ENCODE measurements at regions not wholly inside any gene's neighbourhood (a gene's known extent, or its start where the extent isn't known, plus 50 kb on each side); places are given as distances from the start of the nearest gene placed in this dataset.
"Not testable (repeated sequence)": the region's sequence is repeated elsewhere in the genome, so short reads cannot be mapped to it uniquely, and the experiment has no call there.

DNA sequence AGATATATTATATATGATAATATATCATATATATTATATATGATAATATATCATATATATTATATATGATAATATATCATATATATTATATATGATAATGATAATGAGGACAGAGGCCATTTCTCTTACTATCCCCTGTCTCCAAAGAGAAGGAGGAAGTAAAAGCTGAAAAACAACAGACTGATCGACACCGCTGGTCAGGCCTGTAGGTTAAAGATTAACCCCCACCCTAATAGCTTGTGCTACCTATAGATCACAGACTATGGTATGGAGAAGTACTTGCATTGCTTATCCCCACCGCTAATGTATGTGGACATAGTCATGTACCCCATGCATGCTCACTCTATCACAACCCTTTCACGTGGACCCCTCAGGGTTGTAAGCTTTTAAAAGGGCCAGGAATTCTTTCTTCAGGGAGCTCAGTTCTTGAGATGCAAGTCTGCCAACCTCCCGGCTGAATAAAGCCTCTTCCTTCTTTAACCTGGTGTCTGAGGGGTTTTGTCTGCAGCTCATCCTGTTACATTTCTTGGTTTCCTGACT lies 786.1 kb upstream of the TMEM132C start:
- DNase-seq: no peak

DNA sequence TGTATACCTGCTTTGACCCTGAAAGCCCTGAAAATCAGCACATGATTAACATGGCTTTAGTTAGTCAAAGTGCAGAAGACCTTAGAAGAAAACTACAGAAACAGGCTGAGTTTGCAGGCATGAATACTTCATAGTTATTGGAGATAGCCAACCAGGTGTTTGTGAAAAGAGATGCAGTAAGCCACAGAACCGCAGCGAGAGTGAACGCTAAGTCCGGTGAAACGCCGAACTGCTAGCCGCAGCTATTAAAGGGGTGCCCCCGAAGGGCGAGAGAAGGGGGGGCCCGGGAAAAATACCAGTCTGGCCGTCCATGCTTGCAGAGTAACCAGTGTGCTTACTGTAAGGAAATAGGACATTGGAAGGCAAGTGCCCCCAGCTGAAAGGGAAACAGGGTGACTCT lies 784.0 kb upstream of the TMEM132C start:
- DNase-seq: no peak

GRCh38 chr12:127485528-127485927 lies 781.4 kb upstream of the TMEM132C start:
- peak; percentile 9 for DNase-seq

GRCh38 chr12:127487031-127487430 lies 779.9 kb upstream of the TMEM132C start:
- DNase-seq: no peak

DNA sequence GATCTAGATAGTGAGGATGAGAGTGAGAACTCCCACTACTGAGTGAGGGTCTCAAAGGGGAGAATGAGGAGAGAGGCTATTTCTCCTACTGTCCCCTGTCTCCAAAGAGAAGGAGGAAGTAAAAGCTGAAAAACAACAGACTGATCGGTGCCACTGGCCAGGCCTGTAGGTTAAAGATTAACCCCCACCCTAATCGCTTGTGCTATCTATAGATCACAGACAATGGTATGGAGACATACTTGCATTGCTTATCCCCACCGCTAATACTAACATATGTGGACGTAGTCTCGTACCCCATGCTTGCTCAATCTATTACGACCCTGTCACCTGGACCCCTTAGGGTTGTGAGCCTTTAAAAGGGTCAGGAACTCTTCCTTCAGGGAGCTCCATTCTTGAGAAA lies 777.9 kb upstream of the TMEM132C start:
- DNase-seq: no peak

DNA sequence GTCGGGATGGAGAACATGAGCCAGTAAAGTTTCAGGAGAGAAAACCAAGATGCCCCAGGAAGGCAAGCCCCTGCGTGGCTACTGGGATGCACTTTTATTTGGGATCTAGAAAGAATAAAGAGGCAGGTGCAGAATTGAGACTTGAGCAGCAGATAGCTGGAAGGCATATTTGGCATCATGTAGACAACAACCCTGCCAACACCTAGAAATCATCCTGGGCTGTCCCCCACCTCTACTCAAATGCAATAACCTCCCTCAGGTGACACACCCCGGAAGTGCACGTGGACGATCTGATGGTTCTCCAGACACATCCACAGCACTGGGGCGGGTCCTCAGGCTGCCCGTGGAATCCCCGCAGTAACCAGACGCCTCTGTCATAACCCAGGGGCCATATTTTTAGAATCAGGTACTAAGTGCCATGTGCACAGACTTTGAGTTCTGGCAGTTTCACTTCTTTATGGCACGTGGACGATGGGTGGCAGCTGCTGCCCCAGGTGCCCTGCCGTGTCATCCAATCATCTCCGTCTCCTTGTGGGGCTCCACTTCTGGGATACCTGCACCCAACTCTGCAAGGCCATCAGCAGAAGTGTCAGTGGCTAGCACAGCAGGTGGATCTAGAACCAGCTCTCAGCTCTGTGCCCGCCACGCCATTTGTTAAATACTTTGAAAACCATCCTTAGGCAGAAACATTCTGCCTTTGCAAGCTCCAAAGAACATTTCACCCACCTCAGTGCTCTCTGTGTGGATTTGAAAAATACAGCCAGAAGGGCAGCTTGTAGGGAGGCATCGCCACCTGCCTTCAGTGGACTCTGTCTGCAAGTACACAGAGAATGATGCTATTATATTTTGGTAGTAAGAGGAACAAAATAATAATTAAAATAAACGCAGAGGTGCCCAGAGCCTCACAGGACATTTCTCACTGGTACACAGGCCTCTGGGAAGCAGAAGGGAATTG lies 771.7 kb upstream of the TMEM132C start:
- DNase-seq: no peak

DNA sequence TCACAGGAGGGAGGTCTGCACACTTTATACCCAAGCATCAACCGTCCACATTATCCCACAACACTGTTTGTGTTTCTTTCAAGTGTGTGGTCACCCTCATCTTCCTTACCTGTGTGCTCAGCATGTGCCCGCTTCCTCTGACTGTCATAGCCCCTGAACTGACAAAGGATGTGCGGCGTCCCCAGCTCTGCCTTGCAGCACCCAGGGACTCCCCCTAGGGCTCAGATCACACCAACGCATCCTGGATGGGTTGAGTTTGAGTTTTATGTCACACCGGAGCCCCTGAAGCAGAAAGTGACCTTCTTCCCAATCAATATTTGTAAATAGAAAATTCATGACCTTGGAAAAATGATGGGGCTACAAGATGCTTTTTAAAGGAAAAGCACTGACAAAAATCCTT lies 770.7 kb upstream of the TMEM132C start:
- DNase-seq: no peak

DNA sequence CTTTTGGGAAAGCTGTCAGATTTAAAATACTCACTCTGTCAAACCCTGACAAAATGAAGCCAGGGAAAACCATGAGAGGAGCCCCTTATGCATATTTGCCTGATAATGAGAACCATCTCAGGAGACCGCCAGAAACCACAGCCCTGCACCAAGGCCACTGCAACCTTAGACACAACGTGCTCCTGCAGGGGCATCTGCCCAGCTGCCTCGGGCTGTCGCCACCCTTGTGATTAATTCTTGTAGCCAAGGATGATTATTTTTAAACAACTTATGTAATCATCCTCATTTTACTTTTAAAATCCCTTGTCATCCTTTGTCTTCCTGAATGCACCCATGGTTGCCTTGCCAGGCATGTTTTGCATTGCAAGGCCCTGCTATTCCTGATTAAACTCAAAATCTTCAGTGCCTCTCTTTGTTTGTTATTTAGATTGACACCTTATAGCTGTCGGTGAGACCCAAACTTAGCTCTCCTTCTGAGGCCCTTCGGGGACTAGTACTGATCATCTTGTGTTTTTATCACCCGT lies 766.4 kb upstream of the TMEM132C start:
- DNase-seq: no peak

- DNase-seq: no peak
Observed at GRCh38 chr12:127501916-127502315, 765.1 kb upstream of the TMEM132C start.

DNA sequence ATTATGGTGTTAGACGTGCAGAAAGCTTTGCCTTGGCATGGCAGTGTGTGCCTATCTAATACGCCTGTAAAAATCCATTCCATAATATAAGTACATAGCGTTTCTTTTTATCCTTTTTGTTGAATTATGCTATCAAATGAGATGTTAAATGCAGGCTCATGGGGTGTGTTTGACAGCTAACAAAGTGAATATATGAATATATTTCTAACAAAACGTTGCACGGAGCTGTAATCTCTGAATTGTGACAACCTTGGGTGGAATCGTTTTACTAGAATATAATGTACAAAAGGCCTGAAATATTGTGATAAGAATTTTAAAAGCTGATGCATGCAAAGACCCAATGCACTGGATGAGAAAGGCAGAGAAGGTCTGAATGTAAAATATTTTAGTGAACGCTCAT lies 763.7 kb upstream of the TMEM132C start:
- DNase-seq: no peak

DNA sequence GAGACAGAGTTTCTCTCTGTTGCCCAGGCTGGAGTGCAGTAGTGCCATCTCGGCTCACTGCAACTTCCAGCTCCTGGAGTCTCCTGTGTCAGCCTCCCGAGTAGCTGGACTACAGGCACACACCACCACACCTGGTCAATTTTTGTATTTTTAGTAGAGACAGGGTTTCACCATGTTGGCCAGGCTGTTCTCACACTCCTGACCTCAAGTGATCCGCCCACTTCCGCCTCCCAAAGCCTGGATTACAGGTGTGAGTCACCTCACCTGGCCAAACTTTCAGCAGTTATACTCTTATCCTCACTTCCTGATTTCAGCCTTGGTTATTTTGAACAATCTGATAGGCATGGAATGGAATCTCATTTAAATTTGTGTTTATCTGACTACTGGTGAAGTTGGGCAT lies 763.0 kb upstream of the TMEM132C start:
- DNase-seq: not testable (repeated sequence)

DNA sequence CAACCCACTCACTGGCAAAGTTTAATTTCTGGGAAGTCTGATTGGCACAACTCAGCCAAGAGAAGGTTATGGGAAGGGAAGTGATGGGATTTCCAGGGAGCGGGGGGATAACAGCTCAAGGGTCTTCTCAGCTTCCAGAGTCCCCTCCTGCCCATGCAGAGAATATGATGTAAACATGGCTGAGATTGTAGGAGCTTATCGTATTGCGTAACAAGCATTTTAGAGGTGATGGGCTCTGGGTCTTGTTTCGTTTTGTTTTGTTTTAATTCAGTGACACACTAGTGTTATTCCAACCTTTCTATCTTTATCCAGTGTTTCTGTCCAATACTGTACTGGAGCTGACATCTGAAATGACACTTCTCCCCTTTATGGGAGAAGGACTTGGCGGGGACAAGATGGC lies 762.1 kb upstream of the TMEM132C start:
- no peak for DNase-seq

GRCh38 chr12:127507341-127507740 lies 759.6 kb upstream of the TMEM132C start:
- no peak for DNase-seq

- DNase-seq: no peak
Observed at GRCh38 chr12:127509066-127509778, 757.7 kb upstream of the TMEM132C start.

DNA sequence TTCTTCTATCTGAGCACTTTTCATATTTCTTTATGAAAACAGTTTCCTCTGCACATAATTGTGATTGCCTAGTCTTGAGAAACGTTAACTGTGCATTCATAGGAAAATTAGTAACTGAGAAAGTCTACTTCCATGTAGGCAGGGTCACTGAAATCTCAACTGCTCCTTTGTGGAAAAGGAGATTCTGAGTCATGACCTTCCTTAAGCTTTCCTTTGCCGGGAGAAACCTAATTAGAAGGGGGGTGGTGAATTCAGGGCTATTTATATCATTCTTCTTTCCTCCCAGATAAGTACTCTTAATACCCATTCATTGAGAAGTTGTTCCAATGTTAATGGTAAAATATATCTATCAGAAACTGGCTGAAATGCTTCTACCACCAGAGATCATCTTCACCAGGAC lies 751.0 kb upstream of the TMEM132C start:
- DNase-seq: no peak

GRCh38 chr12:127516467-127516866 lies 750.5 kb upstream of the TMEM132C start:
- no peak for DNase-seq

GRCh38 chr12:127519779-127520178 lies 747.2 kb upstream of the TMEM132C start:
- no peak for DNase-seq

DNA sequence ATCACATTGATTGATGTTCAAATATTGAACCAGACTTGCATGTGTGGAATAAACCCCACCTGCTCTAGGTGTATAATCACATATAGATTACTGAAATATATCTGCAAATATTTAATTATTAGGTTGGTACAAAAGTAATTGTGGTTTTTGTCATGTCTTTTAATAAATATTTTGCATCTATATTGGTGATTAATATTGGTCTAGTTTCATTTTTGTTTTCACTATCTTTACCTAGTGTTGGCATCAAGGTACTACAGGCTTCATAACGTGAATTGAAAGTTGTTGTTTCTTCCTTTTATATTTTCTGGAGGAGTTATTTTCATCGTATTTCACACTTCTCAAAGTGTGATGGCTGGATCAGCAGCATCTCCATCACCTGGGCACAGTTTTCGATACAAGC lies 740.0 kb upstream of the TMEM132C start:
- no peak for DNase-seq

- no peak for DNase-seq
Observed at GRCh38 chr12:127528551-127528950, 738.4 kb upstream of the TMEM132C start.

DNA sequence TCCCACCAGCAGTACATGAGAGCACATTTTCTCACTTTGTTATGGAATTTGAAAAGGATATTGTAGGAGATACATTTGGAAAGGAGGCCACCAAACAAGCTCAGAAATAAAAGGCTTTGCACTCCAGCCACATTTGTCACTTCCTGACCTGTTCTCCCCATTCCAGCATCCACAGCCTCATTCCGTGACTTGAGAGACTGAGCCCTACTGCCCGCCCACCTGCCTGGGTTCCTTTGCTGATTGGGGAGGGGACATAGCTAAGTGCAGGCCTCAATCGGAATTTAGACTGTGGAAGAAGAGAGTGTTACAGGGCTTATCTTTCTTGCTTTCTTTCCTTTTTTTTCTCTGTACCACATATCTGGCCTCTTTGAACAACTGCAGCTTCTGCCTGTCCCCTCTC lies 735.4 kb upstream of the TMEM132C start:
- no peak for DNase-seq

- DNase-seq: no peak
Observed at GRCh38 chr12:127533353-127533752, 733.6 kb upstream of the TMEM132C start.

DNA sequence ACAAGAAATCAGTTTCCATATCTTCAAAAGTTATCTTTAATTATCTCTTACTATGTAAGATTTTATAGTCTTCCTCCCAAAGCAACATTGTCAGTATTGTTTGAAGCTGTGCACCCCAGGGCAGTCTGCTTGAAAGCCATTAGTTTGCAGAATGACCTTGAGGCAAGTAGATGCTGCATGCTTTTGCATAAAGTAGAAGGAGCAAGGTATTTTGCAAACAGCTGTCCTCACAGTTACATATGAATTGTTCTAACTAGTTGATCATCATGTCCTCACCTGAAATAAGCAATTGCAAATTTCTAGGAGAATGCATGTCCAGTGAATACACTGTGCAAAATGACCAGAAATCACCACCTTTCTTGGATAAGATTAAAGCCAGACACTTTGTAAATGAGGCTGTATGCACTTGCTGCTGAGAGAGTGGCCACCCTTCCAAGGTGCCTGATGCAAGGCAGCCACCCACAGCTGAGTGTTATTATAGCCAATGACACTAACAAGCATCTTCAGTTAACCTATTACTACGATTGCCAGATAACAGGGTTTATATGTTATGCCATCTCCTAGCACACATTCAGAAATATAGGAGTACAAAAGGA lies 730.0 kb upstream of the TMEM132C start:
- DNase-seq: no peak

GRCh38 chr12:127538316-127538715 lies 728.7 kb upstream of the TMEM132C start:
- no peak for DNase-seq

Data from activated naive CD4-positive, alpha-beta T cell treated with Interleukin-2 at 50 U/mL for 16 hours (primary cell).